Endothelial cell of umbilical vein (primary cell): ENCODE measurements at regions not wholly inside any gene's neighbourhood (a gene's known extent, or its start where the extent isn't known, plus 50 kb on each side); places are given as distances from the start of the nearest gene placed in this dataset.

Experiments
- BruUV-seq: library from RNA; stranded (reverse); fragments of 400-500 nt; replicated peaks from 2 replicates; lab custom pipeline; 2021; lab: Mats Ljungman, UMichigan
- CTCF ChIA-PET: fragments of 300-600, 350-600 bp; sonication (Branson Sonifier 250); formaldehyde crosslinking; loops from one replicate; lab custom pipeline; 2021; ENCODE audit warnings: antibody characterized with exemption, inconsistent platforms; lab: Charles Lee
- POLR2A ChIA-PET: fragments of 300-600, 350-600 bp; sonication (Branson Sonifier 250); formaldehyde crosslinking; loops from one replicate; lab custom pipeline; 2021; ENCODE audit warnings: antibody characterized with exemption, inconsistent platforms; lab: Charles Lee
- DNase-seq: peaks from one replicate; pipeline ENCODE4 v3.0.0-alpha.2; 2011; ENCODE audit warnings: low read depth, low spot score
- FAIRE-seq: peaks from 2 replicates; lab custom pipeline; 2011; peaks lifted over from hg19 to GRCh38; lab: Jason Lieb, UNC
- H2AFZ ChIP-seq: 2 replicates; pipeline ENCODE4 v1.6.0; 2012; ENCODE audit warnings: low read depth, low read length, control low read depth, inconsistent platforms
- H3K27ac ChIP-seq: 2 replicates; pipeline ENCODE4 v1.5.1; 2011; ENCODE audit warnings: low read depth, mild to moderate bottlenecking, control low read depth, low read length, moderate library complexity; ENCODE audit not compliant: insufficient read depth
- H3K27me3 ChIP-seq, 2 experiments: 2 replicates each; pipeline versions ENCODE4 v1.6.0 to v1.6.1; 2011; ENCODE audit warnings: low read length in 2 of 2, mixed read lengths in 1 of 2; ENCODE audit not compliant: control insufficient read depth in 2 of 2, insufficient read depth in 2 of 2
- H3K36me3 ChIP-seq, 2 experiments: 2 replicates in 1 of 2; 3 replicates in 1 of 2; pipeline ENCODE4 v1.5.1; 2011; ENCODE audit warnings: low read length in 2 of 2, mild to moderate bottlenecking in 1 of 2, moderate library complexity in 1 of 2; ENCODE audit not compliant: control insufficient read depth in 2 of 2, insufficient read depth in 2 of 2; ENCODE audit errors: extremely low read depth in 1 of 2
- H3K4me1 ChIP-seq: 3 replicates; pipeline ENCODE4 v1.5.1; 2011; ENCODE audit warnings: mild to moderate bottlenecking, low read length; ENCODE audit not compliant: control insufficient read depth, insufficient read depth; ENCODE audit errors: extremely low read depth
- H3K4me2 ChIP-seq: 2 replicates; pipeline ENCODE4 v1.6.1; 2011; ENCODE audit warnings: low read length, control low read depth, mixed read lengths; ENCODE audit not compliant: insufficient read depth
- H3K4me3 ChIP-seq, 3 experiments: fragments of 200-600 bp in 1 of 3; sonication (generic), shearing (Covaris generic) in 1 of 3; replicated peaks in 1 of 3; 2 replicates each; pipeline ENCODE4 v1.5.1; 2011 to 2016; ENCODE audit warnings: control low read depth in 3 of 3, low read length in 3 of 3, mild to moderate bottlenecking in 2 of 3, inconsistent platforms in 1 of 3, low read depth in 1 of 3, moderate library complexity in 1 of 3; ENCODE audit not compliant: insufficient read depth in 1 of 3
- H3K79me2 ChIP-seq: 2 replicates; pipeline ENCODE4 v1.6.0; 2012; ENCODE audit warnings: low read length, inconsistent platforms; ENCODE audit not compliant: control insufficient read depth, insufficient read depth
- H3K9ac ChIP-seq: replicated peaks from 2 replicates; pipeline ENCODE3; 2011; ENCODE audit warnings: low read length, control low read depth; ENCODE audit not compliant: insufficient read depth; ENCODE audit errors: extremely low read depth
- H3K9me1 ChIP-seq: replicated peaks from 3 replicates; pipeline ENCODE4 v1.6.0; 2011; ENCODE audit warnings: mild to moderate bottlenecking, low read length; ENCODE audit not compliant: control insufficient read depth, insufficient read depth; ENCODE audit errors: extremely low read depth
- H3K9me3 ChIP-seq: replicated peaks from 2 replicates; pipeline ENCODE4 v1.5.1; 2012; ENCODE audit warnings: low read length, inconsistent platforms; ENCODE audit not compliant: control insufficient read depth, insufficient read depth
- H4K20me1 ChIP-seq: replicated peaks from 2 replicates; pipeline ENCODE3; 2011; ENCODE audit warnings: mild to moderate bottlenecking, low read length; ENCODE audit not compliant: control insufficient read depth, insufficient read depth; ENCODE audit errors: extremely low read depth
- EZH2 ChIP-seq: IDR thresholded peaks from 2 replicates; pipeline ENCODE4 v1.6.1; 2012; ENCODE audit warnings: borderline replicate concordance, low read depth, mild to moderate bottlenecking, moderate library complexity, low read length, inconsistent platforms; ENCODE audit not compliant: severe bottlenecking
- FOS ChIP-seq: IDR thresholded peaks from 2 replicates; pipeline ENCODE4 v1.6.1; 2011; ENCODE audit warnings: mild to moderate bottlenecking, low read length, moderate library complexity, borderline replicate concordance; ENCODE audit not compliant: insufficient read depth
- GATA2 ChIP-seq: IDR thresholded peaks from 2 replicates; pipeline ENCODE4 v1.7.0; 2011; ENCODE audit warnings: low read depth, mild to moderate bottlenecking, moderate library complexity, mixed read lengths, low read length; ENCODE audit not compliant: insufficient read length, insufficient read depth
- JUN ChIP-seq: IDR thresholded peaks from 2 replicates; pipeline ENCODE4 v1.6.1; 2011; ENCODE audit warnings: borderline replicate concordance, low read depth; ENCODE audit not compliant: insufficient read length, insufficient read depth
- MYC ChIP-seq: IDR thresholded peaks from one replicate; pipeline ENCODE4 v1.6.1; 2011; ENCODE audit warnings: mild to moderate bottlenecking, low read depth, low read length
- POLR2A ChIP-seq: IDR thresholded peaks from 2 replicates; pipeline ENCODE4 v1.6.1; 2012; ENCODE audit warnings: low read depth, mild to moderate bottlenecking, control low read depth, low read length
- POLR2AphosphoS5 ChIP-seq: IDR thresholded peaks from 2 replicates; pipeline ENCODE4 v1.6.1; 2012; ENCODE audit warnings: low read depth, mild to moderate bottlenecking, control low read depth, low read length, moderate library complexity; ENCODE audit not compliant: insufficient read depth
- dilution Hi-C: fragments of 300-500 bp; cut with MboI; formaldehyde crosslinking; loops from one replicate; pipeline ENCODE4 v1.15.0; 2019; ENCODE audit warnings: low sequenced_read_pairs; ENCODE audit not compliant: extremely low pct_ligation_motif_present
- intact Hi-C: fragments of 100-400 bp; cut with micrococcal nuclease; formaldehyde crosslinking; loops from one replicate; pipeline ENCODE4 v1.10.0; 2022
- TF ChIP-seq, protein P1 (sequence below), 2 donors: IDR thresholded peaks; 1 replicate in 1 of 2; 2 replicates in 1 of 2; pipeline ENCODE4 v1.5.1; 2011; ENCODE audit warnings: low read length in 2 of 2, mild to moderate bottlenecking in 2 of 2, moderate library complexity in 2 of 2, control low read depth in 1 of 2, inconsistent platforms in 1 of 2, low read depth in 1 of 2; ENCODE audit not compliant: insufficient read depth in 1 of 2; ENCODE audit errors: extremely low read depth in 1 of 2
- TF ChIP-seq, protein P2 (sequence below): IDR thresholded peaks from 2 replicates; pipeline ENCODE4 v1.6.1; 2011; ENCODE audit not compliant: insufficient read depth, insufficient read length

DNA sequence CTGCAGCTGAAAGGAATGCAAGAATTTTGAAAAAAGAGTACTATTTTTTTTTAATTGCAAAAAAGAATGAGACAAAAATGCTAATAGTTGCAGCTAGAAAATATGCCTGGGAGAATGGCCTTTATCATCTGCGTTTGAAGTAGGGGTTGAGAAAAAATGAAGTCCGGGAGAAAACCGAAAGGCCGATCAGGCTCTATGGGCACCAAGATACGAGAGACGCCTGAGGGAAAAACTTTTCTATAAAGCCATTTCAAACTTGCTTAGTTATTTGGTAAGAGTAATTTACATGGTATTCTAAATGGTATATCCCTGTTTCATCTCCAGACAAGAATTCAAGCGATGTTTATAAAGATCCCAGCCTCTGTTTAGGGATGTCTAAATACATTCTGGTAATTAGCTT, 99.3 kb upstream of the EFNA5 start:
- Histone ChIP-seq H3K27me3 (peaks cover 0 to 1% of the 10 kb centered on the region in 2 experiments), H3K9me1 (no peaks in the 10 kb centered on the region), H3K9ac (no peak overlapping the region), H3K79me2 (no peaks in the 10 kb centered on the region), H3K27ac (no peak overlapping the region), H3K4me1 (no peaks in the 10 kb centered on the region), H3K9me3 (no peaks in the 10 kb centered on the region), H3K36me3 (no peaks in the 10 kb centered on the region), H3K4me3 (no peak overlapping the region), H2AFZ (no peak overlapping the region), H4K20me1 (no peaks in the 10 kb centered on the region), H3K4me2 (no peak overlapping the region)
- POLR2A ChIA-PET, result no interaction called here
- TF ChIP-seq POLR2AphosphoS5, result no peak
- no peak for TF ChIP-seq MYC
- TF ChIP-seq, protein P1, sequence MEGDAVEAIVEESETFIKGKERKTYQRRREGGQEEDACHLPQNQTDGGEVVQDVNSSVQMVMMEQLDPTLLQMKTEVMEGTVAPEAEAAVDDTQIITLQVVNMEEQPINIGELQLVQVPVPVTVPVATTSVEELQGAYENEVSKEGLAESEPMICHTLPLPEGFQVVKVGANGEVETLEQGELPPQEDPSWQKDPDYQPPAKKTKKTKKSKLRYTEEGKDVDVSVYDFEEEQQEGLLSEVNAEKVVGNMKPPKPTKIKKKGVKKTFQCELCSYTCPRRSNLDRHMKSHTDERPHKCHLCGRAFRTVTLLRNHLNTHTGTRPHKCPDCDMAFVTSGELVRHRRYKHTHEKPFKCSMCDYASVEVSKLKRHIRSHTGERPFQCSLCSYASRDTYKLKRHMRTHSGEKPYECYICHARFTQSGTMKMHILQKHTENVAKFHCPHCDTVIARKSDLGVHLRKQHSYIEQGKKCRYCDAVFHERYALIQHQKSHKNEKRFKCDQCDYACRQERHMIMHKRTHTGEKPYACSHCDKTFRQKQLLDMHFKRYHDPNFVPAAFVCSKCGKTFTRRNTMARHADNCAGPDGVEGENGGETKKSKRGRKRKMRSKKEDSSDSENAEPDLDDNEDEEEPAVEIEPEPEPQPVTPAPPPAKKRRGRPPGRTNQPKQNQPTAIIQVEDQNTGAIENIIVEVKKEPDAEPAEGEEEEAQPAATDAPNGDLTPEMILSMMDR (IDR thresholded peaks at IDR 0.05; ENCODE audit: extremely low read depth in 1 of 2, insufficient read depth in 1 of 2, low read depth in 1 of 2, low read length in 2 of 2), result no peak
- no peak for TF ChIP-seq JUN
- no peak for TF ChIP-seq EZH2
- FAIRE-seq (no peak), DNase-seq (no peak)
- dilution Hi-C loops, result no loop called here
- intact Hi-C loops, result no loop called here
- CTCF ChIA-PET, result no interaction called here
- no TSS peak for BruUV-seq

DNA sequence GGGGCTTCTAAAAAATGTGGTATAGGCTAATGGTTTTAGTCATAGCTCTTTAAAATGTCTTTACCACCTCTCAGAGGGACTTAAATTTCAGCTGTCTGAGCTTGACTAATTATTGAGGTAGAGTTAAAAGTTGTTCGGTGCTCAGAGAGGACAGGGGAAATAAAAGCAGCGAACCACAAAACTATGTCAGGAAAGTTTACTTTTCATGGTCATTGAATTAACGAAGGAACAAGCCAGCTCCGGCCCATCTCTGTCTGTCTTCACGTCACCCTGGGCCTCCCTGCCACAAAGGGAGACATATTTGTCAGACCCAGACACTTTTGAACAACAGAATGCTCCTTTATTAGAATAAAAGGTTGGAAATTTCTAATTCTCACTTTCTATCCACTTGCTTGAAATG, 98.8 kb upstream of the EFNA5 start:
- Histone ChIP-seq H3K79me2 (no peaks in the 10 kb centered on the region), H3K36me3 (no peaks in the 10 kb centered on the region), H3K9me3 (no peaks in the 10 kb centered on the region), H3K4me3 (no peak overlapping the region), H4K20me1 (no peaks in the 10 kb centered on the region), H3K4me1 (no peaks in the 10 kb centered on the region), H3K27ac (no peak overlapping the region), H3K9ac (no peak overlapping the region), H3K9me1 (no peaks in the 10 kb centered on the region), H2AFZ (no peak overlapping the region), H3K4me2 (no peak overlapping the region), H3K27me3 (peaks cover 0 to 1% of the 10 kb centered on the region in 2 experiments)
- dilution Hi-C loops, result no loop called here
- ChIA-PET CTCF (no interaction called here), POLR2A (no interaction called here)
- intact Hi-C loops, result no loop called here
- FAIRE-seq, result no peak
- no peak for TF ChIP-seq POLR2A
- no peak for TF ChIP-seq JUN
- TF ChIP-seq GATA2, result no peak
- no peak for TF ChIP-seq EZH2
- TF ChIP-seq, protein P2, sequence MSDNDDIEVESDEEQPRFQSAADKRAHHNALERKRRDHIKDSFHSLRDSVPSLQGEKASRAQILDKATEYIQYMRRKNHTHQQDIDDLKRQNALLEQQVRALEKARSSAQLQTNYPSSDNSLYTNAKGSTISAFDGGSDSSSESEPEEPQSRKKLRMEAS, result no peak
- TF ChIP-seq MYC, result no peak
- TF ChIP-seq, protein P1 (IDR thresholded peaks at IDR 0.05; ENCODE audit: extremely low read depth in 1 of 2, insufficient read depth in 1 of 2, low read depth in 1 of 2, low read length in 2 of 2), result no peak
- TF ChIP-seq POLR2AphosphoS5, result no peak
- no peak for TF ChIP-seq FOS
- BruUV-seq, result no TSS peak
- DNase-seq, result no peak
